Tibial nerve (tissue), 4 donors: ENCODE measurements at regions not wholly inside any gene's neighbourhood (a gene's known extent, or its start where the extent isn't known, plus 50 kb on each side); places are given as distances from the start of the nearest gene placed in this dataset.

Source experiments
- DNase-seq, 2 donors: peaks; one replicate each; pipeline ENCODE4 v3.0.0-alpha.2; 2019; ENCODE audit warnings: low spot score in 2 of 2
- H3K27ac ChIP-seq, 4 donors: fragments of 200-600 bp; sonication (generic) in 3 of 4; one replicate each; pipeline ENCODE4 v1.5.1; 2017 to 2019; ENCODE audit warnings: mild to moderate bottlenecking in 1 of 4
- H3K27me3 ChIP-seq, 2 donors: fragments of 200-600 bp; sonication (generic) in 1 of 2; one replicate each; pipeline versions ENCODE4 v1.5.1 to v1.6.0; 2017 to 2019
- H3K36me3 ChIP-seq, 3 donors: fragments of 200-600 bp; sonication (generic); one replicate each; pipeline ENCODE4 v1.5.1; 2018 to 2019
- H3K4me1 ChIP-seq, 4 donors: fragments of 200-600 bp; sonication (generic) in 3 of 4; one replicate each; pipeline ENCODE4 v1.5.1; 2017 to 2019
- H3K4me3 ChIP-seq, 4 donors: fragments of 200-600 bp; sonication (generic) in 3 of 4; one replicate each; pipeline ENCODE4 v1.5.1; 2017 to 2019; ENCODE audit warnings: mild to moderate bottlenecking in 1 of 4, moderate library complexity in 1 of 4
- H3K9me3 ChIP-seq, 4 donors: fragments of 200-600 bp; sonication (generic) in 3 of 4; one replicate each; pipeline ENCODE4 v1.5.1; 2017 to 2019
- EP300 ChIP-seq, 2 donors: sonication (generic); formaldehyde crosslinking; IDR thresholded peaks; one replicate each; pipeline ENCODE4 v1.6.1; 2017; ENCODE audit warnings: antibody characterized with exemption in 2 of 2, mild to moderate bottlenecking in 1 of 2
- POLR2A ChIP-seq, 2 donors: fragments of 450-650 bp; IDR thresholded peaks; one replicate each; pipeline ENCODE4 v1.6.1; 2017; ENCODE audit warnings: antibody characterized with exemption in 2 of 2, mild to moderate bottlenecking in 2 of 2, moderate library complexity in 2 of 2
- WGBS, 2 donors: methylation state at CpG; one replicate each; pipeline ENCODE4 v1.1.5; 2018; 5-methylcytosine and 5-hydroxymethylcytosine counted together
- TF ChIP-seq, protein P1 (sequence below), 5 experiments: fragments of 200-600 bp in 3 of 5; fragments of 450-650 bp in 2 of 5; sonication (generic) in 3 of 5; IDR thresholded peaks; one replicate each; pipeline ENCODE4 v1.5.1; 2016 to 2019; ENCODE audit warnings: antibody characterized with exemption in 5 of 5, mild to moderate bottlenecking in 3 of 5, moderate library complexity in 2 of 5

- no peaks in the 10 kb centered on the region for H3K9me3 ChIP-seq
- TF ChIP-seq, protein P1, sequence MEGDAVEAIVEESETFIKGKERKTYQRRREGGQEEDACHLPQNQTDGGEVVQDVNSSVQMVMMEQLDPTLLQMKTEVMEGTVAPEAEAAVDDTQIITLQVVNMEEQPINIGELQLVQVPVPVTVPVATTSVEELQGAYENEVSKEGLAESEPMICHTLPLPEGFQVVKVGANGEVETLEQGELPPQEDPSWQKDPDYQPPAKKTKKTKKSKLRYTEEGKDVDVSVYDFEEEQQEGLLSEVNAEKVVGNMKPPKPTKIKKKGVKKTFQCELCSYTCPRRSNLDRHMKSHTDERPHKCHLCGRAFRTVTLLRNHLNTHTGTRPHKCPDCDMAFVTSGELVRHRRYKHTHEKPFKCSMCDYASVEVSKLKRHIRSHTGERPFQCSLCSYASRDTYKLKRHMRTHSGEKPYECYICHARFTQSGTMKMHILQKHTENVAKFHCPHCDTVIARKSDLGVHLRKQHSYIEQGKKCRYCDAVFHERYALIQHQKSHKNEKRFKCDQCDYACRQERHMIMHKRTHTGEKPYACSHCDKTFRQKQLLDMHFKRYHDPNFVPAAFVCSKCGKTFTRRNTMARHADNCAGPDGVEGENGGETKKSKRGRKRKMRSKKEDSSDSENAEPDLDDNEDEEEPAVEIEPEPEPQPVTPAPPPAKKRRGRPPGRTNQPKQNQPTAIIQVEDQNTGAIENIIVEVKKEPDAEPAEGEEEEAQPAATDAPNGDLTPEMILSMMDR (IDR thresholded peaks at IDR 0.05) = no peak
- TF ChIP-seq EP300 (IDR thresholded peaks at IDR 0.05) (no peak), POLR2A (IDR thresholded peaks at IDR 0.05) (no peak)
- H3K27me3 ChIP-seq = no peaks in the 10 kb centered on the region
- no peak for DNase-seq
- no peaks in the 10 kb centered on the region for H3K36me3 ChIP-seq
- 56 to 70% methylated on average over 7 of the region's 7 CpGs for WGBS, 2 donors
- H3K4me3 ChIP-seq = no peak overlapping the region
- no peaks in the 10 kb centered on the region for H3K4me1 ChIP-seq
- H3K27ac ChIP-seq = no peak overlapping the region
These were observed 483.9 kb downstream of the CD83 start for GRCh38 chr6:14601490-14601889.

DNA sequence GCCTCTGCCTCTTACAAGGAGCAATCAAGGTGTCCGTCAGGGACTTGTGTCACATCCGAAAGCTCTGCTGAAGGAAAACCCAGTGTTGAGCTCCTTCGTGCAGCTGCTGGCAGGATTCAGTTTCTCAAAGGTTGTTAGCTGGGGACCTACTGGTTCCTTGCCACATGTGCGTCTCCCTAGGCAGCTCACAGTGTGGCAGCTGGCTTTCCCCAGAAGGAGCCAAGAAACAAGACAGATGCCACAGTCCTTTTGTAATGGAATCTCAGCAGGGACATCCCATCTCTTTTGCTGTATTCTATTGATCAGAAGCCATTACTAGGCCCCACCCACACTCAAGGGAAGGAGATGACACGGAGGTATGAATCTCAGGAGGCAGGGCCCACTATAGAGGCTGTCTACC is 488.8 kb downstream of the CD83 start:
- Histone ChIP-seq H3K27ac (no peak overlapping the region), H3K27me3 (no peaks in the 10 kb centered on the region), H3K4me1 (no peaks in the 10 kb centered on the region), H3K9me3 (no peaks in the 10 kb centered on the region), H3K36me3 (no peaks in the 10 kb centered on the region), H3K4me3 (no peak overlapping the region)
- WGBS, 2 donors = 91 to 96% methylated on average over 5 of the region's 5 CpGs
- DNase-seq = no peak
- TF ChIP-seq EP300 (IDR thresholded peaks at IDR 0.05) (no peak), POLR2A (IDR thresholded peaks at IDR 0.05) (no peak)
- TF ChIP-seq, protein P1 (IDR thresholded peaks at IDR 0.05) = no peak

DNA sequence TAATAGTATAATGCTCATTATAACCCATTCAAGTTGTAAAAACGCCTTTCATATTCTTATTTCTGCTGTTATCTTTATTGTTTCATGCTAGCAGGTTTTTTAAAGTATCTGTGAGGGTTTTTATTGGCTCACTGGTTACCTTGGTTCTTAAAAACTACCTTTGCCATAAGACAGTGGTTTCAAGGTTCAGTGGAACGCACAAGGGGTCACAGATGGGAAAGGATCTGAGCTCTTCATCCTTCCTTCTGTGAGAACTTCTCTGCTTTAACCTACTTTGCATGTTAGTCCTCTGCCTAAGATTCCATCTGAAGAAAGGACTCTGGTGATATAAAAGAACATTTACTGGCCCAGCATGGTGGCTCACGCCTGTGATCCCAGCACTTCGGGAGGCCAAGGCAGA is 492.6 kb downstream of the CD83 start:
- Histone ChIP-seq H3K4me3 (no peak overlapping the region), H3K4me1 (no peaks in the 10 kb centered on the region), H3K36me3 (no peaks in the 10 kb centered on the region), H3K9me3 (no peaks in the 10 kb centered on the region), H3K27me3 (no peaks in the 10 kb centered on the region), H3K27ac (no peak overlapping the region)
- no peak for TF ChIP-seq POLR2A (IDR thresholded peaks at IDR 0.05)
- TF ChIP-seq EP300 (IDR thresholded peaks at IDR 0.05) = no peak
- TF ChIP-seq, protein P1 (IDR thresholded peaks at IDR 0.05) = no peak
- no peak for DNase-seq
- 93 to 96% methylated on average over 4 of the region's 4 CpGs for WGBS, 2 donors

GRCh38 chr6:14612016-14612980 is 494.7 kb downstream of the CD83 start:
- no peak for DNase-seq
- Histone ChIP-seq H3K36me3 (no peaks in the 10 kb centered on the region), H3K4me1 (no peaks in the 10 kb centered on the region), H3K9me3 (peaks cover 0 to 8% (median 0%) of the 10 kb centered on the region in 4 donors), H3K4me3 (no peak overlapping the region), H3K27ac (no peak overlapping the region), H3K27me3 (no peaks in the 10 kb centered on the region)
- WGBS, 2 donors = 80 to 82% methylated on average over 14 of the region's 14 CpGs
- TF ChIP-seq EP300 (IDR thresholded peaks at IDR 0.05) (no peak), POLR2A (IDR thresholded peaks at IDR 0.05) (no peak)
- TF ChIP-seq, protein P1 (IDR thresholded peaks at IDR 0.05) = no peak

DNA sequence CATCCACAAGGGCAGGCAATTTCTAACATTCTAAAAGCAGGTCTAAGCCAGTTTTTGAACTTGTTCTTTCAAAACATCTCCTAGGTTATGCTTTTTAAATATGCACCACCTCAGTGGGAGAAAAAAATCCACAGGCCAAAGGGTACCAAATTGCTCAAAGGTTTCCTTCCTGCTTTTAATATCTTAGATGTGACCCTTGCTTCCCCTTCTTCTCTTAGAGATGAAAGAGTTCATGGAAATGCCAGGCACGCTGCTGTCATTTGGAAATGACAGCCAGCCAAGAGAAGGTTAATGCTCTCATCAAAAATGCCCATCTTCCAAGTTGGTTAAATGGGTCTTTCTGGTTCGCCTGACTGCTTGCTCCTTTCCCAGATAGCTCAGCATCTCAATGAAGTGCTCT is 497.1 kb downstream of the CD83 start:
- no peak for TF ChIP-seq EP300 (IDR thresholded peaks at IDR 0.05)
- TF ChIP-seq POLR2A (IDR thresholded peaks at IDR 0.05) = no peak
- TF ChIP-seq, protein P1 (IDR thresholded peaks at IDR 0.05) = no peak
- H3K4me3 ChIP-seq = no peak overlapping the region
- H3K9me3 ChIP-seq = peaks cover 0 to 8% (median 0%) of the 10 kb centered on the region in 4 donors
- H3K27ac ChIP-seq = no peak overlapping the region
- no peaks in the 10 kb centered on the region for H3K4me1 ChIP-seq
- H3K27me3 ChIP-seq = no peaks in the 10 kb centered on the region
- WGBS, 2 donors = 77 to 82% methylated on average over 2 of the region's 2 CpGs
- no peak for DNase-seq
- no peaks in the 10 kb centered on the region for H3K36me3 ChIP-seq
